ENCODE measurements at regions not wholly inside any gene's neighbourhood (a gene's known extent, or its start where the extent isn't known, plus 50 kb on each side); places are given as distances from the start of the nearest gene placed in this dataset.

GRCh38 chr1:19567041-19567440 is 77.1 kb upstream of the NBL1 start:
- TF ChIP-seq JUND (IDR thresholded peaks at IDR 0.05) = no peak
- TF ChIP-seq, protein P1, sequence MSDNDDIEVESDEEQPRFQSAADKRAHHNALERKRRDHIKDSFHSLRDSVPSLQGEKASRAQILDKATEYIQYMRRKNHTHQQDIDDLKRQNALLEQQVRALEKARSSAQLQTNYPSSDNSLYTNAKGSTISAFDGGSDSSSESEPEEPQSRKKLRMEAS (IDR thresholded peaks at IDR 0.05; ENCODE audit: low read depth) = no peak
- no peak for TF ChIP-seq CTCF (IDR thresholded peaks at IDR 0.05)
- no peak for TF ChIP-seq EZH2phosphoT487 (IDR thresholded peaks at IDR 0.05; ENCODE audit: borderline replicate concordance, low read depth)
- TF ChIP-seq SIN3A (IDR thresholded peaks at IDR 0.05; ENCODE audit: borderline replicate concordance, low read depth, low read length) = no peak
- no peak for TF ChIP-seq RFX5 (IDR thresholded peaks at IDR 0.05; ENCODE audit: low read length)
- no peak for TF ChIP-seq RAD21 (IDR thresholded peaks at IDR 0.05; ENCODE audit: low read length)
- no peak for TF ChIP-seq FOXM1 (IDR thresholded peaks at IDR 0.05; ENCODE audit: low read depth)
- TF ChIP-seq, protein P2, sequence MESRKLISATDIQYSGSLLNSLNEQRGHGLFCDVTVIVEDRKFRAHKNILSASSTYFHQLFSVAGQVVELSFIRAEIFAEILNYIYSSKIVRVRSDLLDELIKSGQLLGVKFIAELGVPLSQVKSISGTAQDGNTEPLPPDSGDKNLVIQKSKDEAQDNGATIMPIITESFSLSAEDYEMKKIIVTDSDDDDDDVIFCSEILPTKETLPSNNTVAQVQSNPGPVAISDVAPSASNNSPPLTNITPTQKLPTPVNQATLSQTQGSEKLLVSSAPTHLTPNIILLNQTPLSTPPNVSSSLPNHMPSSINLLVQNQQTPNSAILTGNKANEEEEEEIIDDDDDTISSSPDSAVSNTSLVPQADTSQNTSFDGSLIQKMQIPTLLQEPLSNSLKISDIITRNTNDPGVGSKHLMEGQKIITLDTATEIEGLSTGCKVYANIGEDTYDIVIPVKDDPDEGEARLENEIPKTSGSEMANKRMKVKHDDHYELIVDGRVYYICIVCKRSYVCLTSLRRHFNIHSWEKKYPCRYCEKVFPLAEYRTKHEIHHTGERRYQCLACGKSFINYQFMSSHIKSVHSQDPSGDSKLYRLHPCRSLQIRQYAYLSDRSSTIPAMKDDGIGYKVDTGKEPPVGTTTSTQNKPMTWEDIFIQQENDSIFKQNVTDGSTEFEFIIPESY (IDR thresholded peaks at IDR 0.05; ENCODE audit: borderline replicate concordance, low read depth) = no peak
- no peak for TF ChIP-seq YY1 (IDR thresholded peaks at IDR 0.05; ENCODE audit: low read depth)
- TF ChIP-seq EP300 (IDR thresholded peaks at IDR 0.05; ENCODE audit: borderline replicate concordance in 1 of 2, low read depth in 1 of 2, low read length in 1 of 2) = no peak
